Central memory CD8-positive, alpha-beta T cell (primary cell): ENCODE measurements at regions not wholly inside any gene's neighbourhood (a gene's known extent, or its start where the extent isn't known, plus 50 kb on each side); places are given as distances from the start of the nearest gene placed in this dataset.

Experiments used
- ATAC-seq: fragments of 150-1000 bp; cut with Tn5 transposase; replicated peaks from 2 replicates; pipeline ENCODE4 v1.10.0; 2022; ENCODE audit warnings: mild to moderate bottlenecking, moderate FRiP score, moderate number of reproducible peaks; ENCODE audit not compliant: poor library complexity, severe bottlenecking; ENCODE audit errors: extremely low read depth
- DNase-seq, 2 donors: peaks; one replicate each; pipeline ENCODE4 v3.0.0; 2021; ENCODE audit warnings: low spot score in 2 of 2
- H3K27ac Mint-ChIP-seq: one replicate; pipeline ENCODE4 v1.8.0; 2022; ENCODE audit warnings: low read depth, mild to moderate bottlenecking, moderate library complexity, mixed read lengths
- H3K27me3 Mint-ChIP-seq: one replicate; pipeline ENCODE4 v1.8.0; 2022; ENCODE audit warnings: mixed read lengths
- H3K36me3 Mint-ChIP-seq: one replicate; pipeline ENCODE4 v1.8.0; 2022; ENCODE audit warnings: mild to moderate bottlenecking, moderate library complexity, mixed read lengths; ENCODE audit not compliant: insufficient read depth
- H3K4me1 Mint-ChIP-seq: one replicate; pipeline ENCODE4 v1.8.0; 2022; ENCODE audit warnings: mixed read lengths
- H3K4me3 Mint-ChIP-seq: one replicate; pipeline ENCODE4 v1.8.0; 2022; ENCODE audit warnings: mild to moderate bottlenecking, moderate library complexity, mixed read lengths
- H3K9me3 Mint-ChIP-seq: one replicate; pipeline ENCODE4 v1.8.0; 2022; ENCODE audit warnings: mixed read lengths

DNA sequence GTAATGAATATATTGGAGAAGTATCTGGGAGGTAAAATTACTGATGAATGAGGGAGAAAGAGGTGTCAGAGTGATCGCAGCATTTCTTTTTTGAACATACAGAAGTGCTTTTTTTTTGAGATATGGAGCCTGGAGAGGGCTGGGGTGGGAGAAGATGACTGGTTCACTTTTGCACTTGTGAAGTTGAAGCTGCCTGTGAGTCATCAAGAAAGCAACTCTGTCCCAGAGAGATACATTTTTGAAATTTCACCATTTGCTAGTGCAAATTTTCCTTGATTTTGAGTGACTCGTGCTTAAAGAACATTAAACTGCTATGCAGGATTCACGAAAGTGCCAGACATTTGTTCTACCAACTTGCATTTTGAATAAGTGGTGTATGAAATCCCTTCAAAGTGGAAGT, 81.8 kb downstream of the ADRA2A start:
- Mint-ChIP-seq H3K4me1 (no peaks in the 10 kb centered on the region), H3K4me3 (no peak overlapping the region), H3K27me3 (peaks cover 87% of the 10 kb centered on the region), H3K27ac (no peak overlapping the region), H3K9me3 (no peaks in the 10 kb centered on the region), H3K36me3 (peaks cover 2% of the 10 kb centered on the region)
- DNase-seq (no peak), ATAC-seq (no peak)

DNA sequence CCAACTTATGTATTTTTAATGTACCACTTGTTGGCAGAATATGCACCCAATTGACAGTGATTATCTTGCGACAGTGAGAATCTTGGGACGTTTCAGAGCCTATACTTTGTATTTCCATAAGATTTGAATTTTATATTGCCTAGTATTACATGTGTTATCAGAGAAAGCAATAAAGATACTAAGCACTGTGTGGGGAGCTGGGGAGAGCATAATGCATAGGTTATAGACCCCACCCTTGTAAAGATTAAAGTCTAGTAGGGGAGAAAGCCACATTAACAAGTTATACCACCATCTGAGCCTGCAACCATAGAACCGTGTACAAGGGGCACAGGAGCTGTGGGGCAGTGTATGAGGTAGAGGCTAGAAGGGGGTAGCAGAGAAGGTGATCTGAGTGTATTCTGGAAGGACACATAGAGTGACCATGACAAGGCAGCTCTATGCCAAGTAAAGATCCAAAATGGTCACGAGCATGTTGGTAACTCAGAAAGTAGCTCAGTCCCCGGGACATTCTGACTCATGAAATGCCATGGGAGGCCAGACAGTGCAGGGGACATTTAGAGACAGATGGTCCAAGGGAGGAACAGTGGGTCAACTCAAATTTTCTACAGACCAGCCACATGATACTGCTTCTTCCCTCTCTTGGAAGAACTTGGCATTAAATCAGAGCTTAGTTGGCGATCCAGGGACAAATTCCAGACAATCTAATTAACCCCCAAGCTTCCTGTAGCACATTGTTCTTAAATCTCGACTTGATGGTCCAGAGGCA, 84.5 kb downstream of the ADRA2A start:
- no peak overlapping the region for H3K4me3 Mint-ChIP-seq
- ATAC-seq (no peak), DNase-seq (no peak)
- H3K36me3 Mint-ChIP-seq: peaks cover 2% of the 10 kb centered on the region
- H3K4me1 Mint-ChIP-seq: no peaks in the 10 kb centered on the region
- no peaks in the 10 kb centered on the region for H3K9me3 Mint-ChIP-seq
- H3K27me3 Mint-ChIP-seq: peaks cover 69% of the 10 kb centered on the region
- no peak overlapping the region for H3K27ac Mint-ChIP-seq

DNA sequence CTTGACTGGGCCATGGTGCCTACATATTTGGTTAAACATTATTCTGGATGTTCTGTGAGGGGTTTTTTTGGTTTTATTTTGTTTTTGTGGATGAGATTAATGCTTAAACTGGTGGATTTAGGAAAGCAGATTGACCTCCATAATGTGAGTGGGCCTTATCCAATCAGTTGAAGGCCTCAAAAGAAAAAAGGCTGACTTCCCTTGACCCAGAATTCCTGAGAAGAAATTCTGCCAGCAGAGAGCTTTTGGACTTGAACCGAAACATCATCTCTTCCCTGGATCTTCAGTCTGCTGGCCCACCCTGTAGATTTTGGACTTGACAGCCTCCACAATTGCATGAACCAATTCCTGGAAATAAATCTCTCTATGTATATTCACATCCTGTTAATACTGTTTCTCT, 94.4 kb downstream of the ADRA2A start:
- Mint-ChIP-seq H3K27ac (no peak overlapping the region), H3K9me3 (no peaks in the 10 kb centered on the region), H3K27me3 (peaks cover 67% of the 10 kb centered on the region), H3K4me3 (no peak overlapping the region), H3K4me1 (no peaks in the 10 kb centered on the region), H3K36me3 (no peaks in the 10 kb centered on the region)
- no peak for DNase-seq
- no peak for ATAC-seq

DNA sequence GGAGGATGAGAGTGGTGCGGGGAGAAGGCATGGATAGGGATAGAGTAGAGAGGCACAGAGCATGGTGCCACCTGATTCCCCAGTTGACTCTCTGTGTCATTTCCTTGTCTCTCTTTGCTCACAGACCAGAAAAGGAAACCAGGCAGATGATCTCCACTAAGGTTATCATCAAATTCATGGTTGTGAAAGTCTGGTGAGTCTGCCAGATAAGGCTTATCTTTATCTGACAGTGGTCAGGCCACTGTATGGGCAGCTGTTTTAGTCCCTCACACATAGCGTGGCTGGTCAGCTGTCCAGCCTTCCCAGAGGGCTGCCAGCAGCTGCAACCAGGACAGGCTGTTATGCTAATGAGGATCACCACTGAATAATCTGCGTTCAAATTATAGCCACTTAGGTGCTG, 99.0 kb downstream of the ADRA2A start:
- no peak for ATAC-seq
- H3K36me3 Mint-ChIP-seq: no peaks in the 10 kb centered on the region
- H3K27me3 Mint-ChIP-seq: peaks cover 70% of the 10 kb centered on the region
- peaks cover 5% of the 10 kb centered on the region for H3K4me1 Mint-ChIP-seq
- DNase-seq: no peak
- no peaks in the 10 kb centered on the region for H3K9me3 Mint-ChIP-seq
- no peak overlapping the region for H3K27ac Mint-ChIP-seq
- no peak overlapping the region for H3K4me3 Mint-ChIP-seq

DNA sequence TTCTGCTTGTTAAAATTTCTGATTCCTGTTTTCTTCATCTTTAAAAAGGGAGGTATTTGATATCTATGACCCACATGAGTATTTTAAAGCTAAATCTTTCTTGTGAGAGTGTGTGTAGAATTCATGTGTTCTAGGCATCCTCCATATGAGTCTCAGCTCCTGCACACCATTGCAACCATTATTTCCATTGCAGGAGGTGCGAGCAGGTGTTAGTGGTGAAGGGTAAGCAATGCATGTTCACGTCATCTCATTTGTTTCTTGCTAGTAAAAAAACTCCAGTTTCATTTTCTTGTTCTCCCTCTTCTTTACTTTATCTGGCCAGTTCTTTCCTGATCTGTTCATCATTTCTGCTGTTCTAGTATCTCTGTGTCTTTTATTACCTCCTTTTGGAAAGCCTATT, 100.5 kb downstream of the ADRA2A start:
- Mint-ChIP-seq H3K4me3 (no peak overlapping the region), H3K27me3 (peaks cover 54% of the 10 kb centered on the region), H3K9me3 (no peaks in the 10 kb centered on the region), H3K27ac (no peak overlapping the region), H3K36me3 (no peaks in the 10 kb centered on the region), H3K4me1 (peaks cover 5% of the 10 kb centered on the region)
- ATAC-seq (no peak), DNase-seq (no peak)

DNA sequence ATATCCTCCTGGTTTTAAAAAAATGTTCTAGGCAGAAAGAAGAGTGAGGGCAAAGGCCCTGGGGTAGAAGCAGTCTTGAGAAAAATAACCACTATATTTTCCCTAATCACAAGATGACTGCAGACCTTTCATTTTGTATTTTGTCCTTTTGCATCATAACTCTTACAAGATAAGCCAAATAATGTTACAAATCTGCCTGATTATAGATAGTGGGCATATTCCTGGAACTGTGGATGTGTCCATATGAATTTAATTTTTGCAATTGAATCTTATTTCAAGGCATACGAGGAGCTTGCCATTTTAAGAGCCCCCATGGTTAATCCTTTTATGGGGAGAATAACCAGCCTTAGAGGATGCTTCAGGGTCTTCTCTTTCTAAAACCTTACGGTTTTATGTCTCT, 102.7 kb downstream of the ADRA2A start:
- DNase-seq (no peak), ATAC-seq (no peak)
- peaks cover 5% of the 10 kb centered on the region for H3K4me1 Mint-ChIP-seq
- no peaks in the 10 kb centered on the region for H3K36me3 Mint-ChIP-seq
- H3K4me3 Mint-ChIP-seq: no peak overlapping the region
- no peak overlapping the region for H3K27ac Mint-ChIP-seq
- no peaks in the 10 kb centered on the region for H3K9me3 Mint-ChIP-seq
- peaks cover 41% of the 10 kb centered on the region for H3K27me3 Mint-ChIP-seq

DNA sequence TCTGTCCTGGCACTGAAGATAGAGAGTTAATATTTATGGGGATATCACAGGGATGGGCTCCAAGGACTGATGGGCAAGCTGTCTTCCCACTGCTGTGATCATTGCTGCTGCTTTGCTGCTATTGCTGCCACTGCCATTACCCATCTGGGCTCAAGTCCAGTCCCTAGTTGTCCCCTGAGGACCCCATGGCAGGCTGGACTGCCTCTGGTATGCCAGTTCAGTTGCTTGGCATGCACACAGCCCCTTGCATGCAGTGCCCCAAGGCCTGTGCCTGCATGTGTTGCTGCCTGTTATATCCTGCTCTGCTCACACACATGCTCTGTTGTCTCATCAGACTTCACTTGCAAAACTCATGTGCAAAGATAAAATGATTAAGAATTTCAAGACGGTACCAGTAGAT, 109.5 kb downstream of the ADRA2A start:
- Mint-ChIP-seq H3K4me1 (no peaks in the 10 kb centered on the region), H3K9me3 (no peaks in the 10 kb centered on the region), H3K36me3 (no peaks in the 10 kb centered on the region), H3K4me3 (no peak overlapping the region), H3K27me3 (peaks cover 58% of the 10 kb centered on the region), H3K27ac (no peak overlapping the region)
- DNase-seq (no peak), ATAC-seq (no peak)

DNA sequence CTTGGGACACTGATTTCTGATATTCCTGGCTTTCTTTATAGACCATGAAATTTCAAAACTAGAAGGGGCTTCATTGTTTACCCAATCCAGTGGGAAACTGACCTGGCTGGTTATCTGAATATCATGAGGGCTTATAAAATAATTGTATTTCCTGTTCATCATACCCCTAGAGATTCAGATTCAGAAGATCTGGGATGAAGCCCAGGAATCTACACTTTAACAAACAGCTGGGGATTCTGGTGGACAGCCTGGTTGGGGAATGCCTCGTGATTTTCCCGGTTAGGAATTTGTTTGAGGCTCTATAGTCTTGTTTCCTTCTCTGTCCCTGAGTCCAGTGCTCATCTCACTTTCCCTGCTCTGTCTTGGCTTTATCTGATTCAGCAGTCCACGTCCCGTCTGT, 110.3 kb downstream of the ADRA2A start:
- DNase-seq (no peak), ATAC-seq (no peak)
- no peaks in the 10 kb centered on the region for H3K36me3 Mint-ChIP-seq
- no peak overlapping the region for H3K4me3 Mint-ChIP-seq
- no peaks in the 10 kb centered on the region for H3K4me1 Mint-ChIP-seq
- H3K9me3 Mint-ChIP-seq: no peaks in the 10 kb centered on the region
- H3K27ac Mint-ChIP-seq: no peak overlapping the region
- H3K27me3 Mint-ChIP-seq: peaks cover 65% of the 10 kb centered on the region

DNA sequence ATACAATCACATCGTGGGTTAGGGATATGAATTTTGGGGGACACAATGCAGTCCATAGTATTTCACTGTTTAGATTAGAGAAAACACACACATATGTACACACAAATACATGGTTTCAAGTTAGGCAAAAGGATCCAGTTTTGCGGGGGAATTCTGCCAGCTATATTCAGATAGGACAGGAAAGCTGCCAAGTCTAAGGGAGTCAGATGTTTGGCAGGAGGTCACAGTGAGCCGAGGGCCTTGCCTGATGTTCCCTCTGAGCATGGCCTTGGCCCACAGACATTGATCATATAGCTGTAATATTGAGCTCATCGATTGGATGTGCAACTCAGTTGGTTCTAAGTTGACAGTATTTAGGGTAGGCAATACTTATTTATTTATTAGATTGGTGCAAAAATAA, 122.8 kb downstream of the ADRA2A start:
- H3K4me1 Mint-ChIP-seq: no peaks in the 10 kb centered on the region

DNA sequence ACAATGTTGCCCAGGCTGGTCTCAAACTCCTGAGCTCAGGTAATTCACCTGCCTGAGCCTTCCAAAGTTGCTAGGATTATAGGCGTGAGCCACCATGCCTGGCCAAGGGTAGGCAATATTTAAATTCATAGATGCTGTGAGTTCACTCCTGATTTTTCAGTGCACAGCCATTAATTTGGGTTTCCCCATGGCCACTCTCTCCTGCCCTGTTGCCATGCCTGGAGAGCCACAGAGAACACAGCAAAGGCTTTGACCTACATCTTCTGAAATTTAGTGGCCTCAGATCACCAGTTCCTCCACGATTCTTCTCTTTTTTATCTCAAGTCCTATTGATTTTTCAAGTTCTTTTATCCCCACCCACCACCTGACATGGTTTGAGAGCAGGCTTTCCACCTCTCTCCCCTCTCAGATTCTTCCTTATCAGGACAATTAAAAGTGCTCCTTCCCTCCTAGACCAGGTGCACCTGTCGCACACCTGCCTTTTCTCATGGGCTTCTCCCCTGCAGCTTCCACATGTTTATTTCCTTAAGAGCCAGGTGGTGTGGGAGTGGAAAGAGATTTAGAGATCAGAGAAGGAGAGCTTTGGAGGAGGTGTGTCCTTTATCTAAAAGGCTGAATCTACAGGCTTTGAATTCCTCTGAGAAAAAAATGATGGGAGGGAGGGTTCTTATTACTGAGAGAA, 123.8 kb downstream of the ADRA2A start:
- no peaks in the 10 kb centered on the region for H3K4me1 Mint-ChIP-seq
- H3K9me3 Mint-ChIP-seq: no peaks in the 10 kb centered on the region
- no peak for DNase-seq

More for the DNA sequence above, 122.8 kb downstream of the ADRA2A start:
- Mint-ChIP-seq H3K27me3 (peaks cover 78% of the 10 kb centered on the region), H3K36me3 (peaks cover 2% of the 10 kb centered on the region), H3K27ac (no peak overlapping the region), H3K9me3 (no peaks in the 10 kb centered on the region), H3K4me3 (no peak overlapping the region)
- ATAC-seq (no peak), DNase-seq (no peak)

DNA sequence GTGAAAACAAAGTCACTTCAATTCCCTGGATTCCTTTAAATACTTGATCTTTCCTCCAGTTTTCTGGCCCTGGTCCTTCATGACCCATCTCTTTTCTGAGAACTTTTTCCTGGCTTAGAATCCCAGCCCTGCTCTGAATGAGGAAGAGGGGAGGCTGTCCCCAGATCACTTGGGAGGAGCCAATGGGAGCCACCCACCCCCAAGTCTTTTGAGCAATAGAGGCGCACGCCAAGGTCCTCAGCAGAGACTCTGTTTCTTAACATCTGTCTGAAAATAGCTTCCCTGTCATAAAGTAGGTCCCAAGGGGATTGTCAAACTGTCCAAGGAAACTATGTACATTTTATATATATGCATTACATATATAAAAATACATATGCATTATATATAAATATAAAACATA, 126.8 kb downstream of the ADRA2A start:
- Mint-ChIP-seq H3K9me3 (no peaks in the 10 kb centered on the region), H3K27ac (no peak overlapping the region), H3K4me1 (no peaks in the 10 kb centered on the region), H3K36me3 (peaks cover 1% of the 10 kb centered on the region), H3K4me3 (no peak overlapping the region), H3K27me3 (peaks cover 71% of the 10 kb centered on the region)
- no peak for DNase-seq
- no peak for ATAC-seq

More for the DNA sequence above, 123.8 kb downstream of the ADRA2A start:
- Mint-ChIP-seq H3K27me3 (peaks cover 77% of the 10 kb centered on the region), H3K36me3 (no peaks in the 10 kb centered on the region), H3K4me3 (no peak overlapping the region), H3K27ac (no peak overlapping the region)
- no peak for ATAC-seq

DNA sequence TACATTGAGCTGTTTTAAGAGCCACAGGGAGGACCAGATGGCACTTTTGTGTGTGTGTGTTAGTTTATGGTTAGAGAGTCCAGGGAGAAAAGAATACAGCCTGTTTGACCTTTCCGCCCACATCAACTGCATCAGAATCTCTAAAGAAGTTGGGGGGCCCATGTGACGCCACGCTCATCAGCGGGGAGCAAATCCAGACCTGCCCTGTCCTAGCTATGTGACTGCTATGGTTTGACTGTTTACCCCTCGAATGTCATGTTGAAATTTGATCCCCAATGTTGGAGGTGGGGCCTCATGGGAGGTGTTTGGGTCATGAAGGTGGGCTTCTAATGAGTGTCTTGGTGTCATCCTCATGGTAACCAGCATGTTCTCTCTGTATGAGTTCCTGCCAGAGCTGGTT, 128.0 kb downstream of the ADRA2A start:
- DNase-seq (no peak), ATAC-seq (no peak)
- no peaks in the 10 kb centered on the region for H3K4me1 Mint-ChIP-seq
- H3K9me3 Mint-ChIP-seq: no peaks in the 10 kb centered on the region
- no peak overlapping the region for H3K4me3 Mint-ChIP-seq
- H3K36me3 Mint-ChIP-seq: peaks cover 1% of the 10 kb centered on the region
- H3K27me3 Mint-ChIP-seq: peaks cover 59% of the 10 kb centered on the region
- no peak overlapping the region for H3K27ac Mint-ChIP-seq

DNA sequence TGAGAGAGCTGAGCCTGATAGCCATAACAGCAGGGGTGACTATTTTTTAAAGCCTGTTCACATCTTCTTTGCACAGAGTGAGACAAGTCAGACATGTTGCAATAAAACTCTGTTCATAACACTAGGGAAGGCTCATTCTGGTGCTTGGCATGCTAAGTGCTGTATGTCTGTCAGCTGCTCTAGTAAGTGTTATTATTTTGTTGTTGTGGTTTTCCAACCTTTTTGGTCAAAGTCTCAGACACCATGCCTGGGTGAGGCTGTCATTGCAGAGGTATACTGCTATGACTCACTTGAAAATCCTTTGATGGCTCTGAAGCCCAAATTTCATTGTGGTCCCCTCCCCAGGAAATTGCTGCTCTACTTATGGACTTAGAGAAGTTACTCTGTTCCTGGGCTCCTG, 129.7 kb downstream of the ADRA2A start:
- Mint-ChIP-seq H3K4me1 (no peaks in the 10 kb centered on the region), H3K27ac (no peak overlapping the region), H3K9me3 (no peaks in the 10 kb centered on the region), H3K36me3 (peaks cover 1% of the 10 kb centered on the region), H3K4me3 (no peak overlapping the region), H3K27me3 (peaks cover 44% of the 10 kb centered on the region)
- ATAC-seq (no peak), DNase-seq (no peak)
